HFF-Myc (cell line): ENCODE measurements at regions not wholly inside any gene's neighbourhood (a gene's known extent, or its start where the extent isn't known, plus 50 kb on each side); places are given as distances from the start of the nearest gene placed in this dataset.

Experiments
- DNase-seq: peaks from one replicate; pipeline ENCODE4 v3.0.0-alpha.2; 2011; ENCODE audit warnings: low read depth; ENCODE audit errors: extremely low read depth
- H3K4me3 ChIP-seq: replicated peaks from 2 replicates; pipeline ENCODE4 v1.5.1; 2011; ENCODE audit warnings: low read depth, mild to moderate bottlenecking, control low read depth, low read length
- TF ChIP-seq, protein P1 (sequence below): IDR thresholded peaks from 2 replicates; pipeline ENCODE4 v1.5.1; 2012; ENCODE audit warnings: mild to moderate bottlenecking, low read depth, low read length, control low read depth; ENCODE audit errors: missing control alignments

DNA sequence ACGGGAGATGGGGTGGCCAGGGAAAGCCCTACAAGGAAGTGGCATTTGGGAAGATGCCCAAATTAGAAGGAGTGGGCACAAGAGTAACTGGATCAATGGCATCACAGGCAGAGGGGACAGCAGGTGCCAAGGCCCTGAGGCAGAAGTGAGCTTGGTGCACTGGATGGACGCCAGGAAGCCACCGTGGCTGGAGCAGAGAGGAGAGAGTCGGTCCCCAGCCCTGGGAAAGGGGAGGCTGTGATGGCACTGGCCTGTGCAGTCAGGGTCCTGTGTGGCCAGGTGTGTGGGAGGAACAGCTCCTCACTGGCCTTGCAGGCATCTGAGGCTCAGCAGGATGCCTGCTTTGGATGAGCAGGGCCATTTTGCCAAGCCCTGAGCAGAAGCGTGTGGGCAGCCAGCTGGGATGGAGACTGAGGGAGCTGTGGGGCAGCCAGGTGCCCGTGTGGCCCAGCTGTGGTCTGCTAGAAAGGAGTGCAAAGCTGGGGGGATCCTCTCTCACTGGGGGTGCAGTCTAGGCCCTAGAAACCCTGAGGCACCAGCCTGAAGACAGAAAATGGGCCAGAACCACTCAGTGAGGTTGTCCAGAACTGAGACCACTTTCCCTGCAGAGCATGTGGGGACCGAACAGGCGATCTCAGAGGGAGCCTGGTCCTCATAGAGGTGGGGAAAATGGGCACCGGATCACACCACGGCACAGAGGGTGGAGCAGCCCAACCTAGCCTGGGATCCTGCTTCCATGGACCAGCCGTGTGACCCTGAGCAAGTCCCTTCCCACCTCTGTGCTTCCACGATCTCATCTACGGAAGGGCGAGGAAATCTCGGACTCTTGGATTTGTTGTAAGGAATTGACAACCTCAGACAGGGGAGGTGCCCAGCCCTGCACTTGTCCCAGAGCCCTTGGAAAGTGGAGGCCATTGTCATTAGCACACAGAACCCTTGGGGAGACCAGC lies 78.6 kb upstream of the RTL6 start:
- H3K4me3 ChIP-seq, result no peak overlapping the region
- no peak for DNase-seq
- TF ChIP-seq, protein P1, sequence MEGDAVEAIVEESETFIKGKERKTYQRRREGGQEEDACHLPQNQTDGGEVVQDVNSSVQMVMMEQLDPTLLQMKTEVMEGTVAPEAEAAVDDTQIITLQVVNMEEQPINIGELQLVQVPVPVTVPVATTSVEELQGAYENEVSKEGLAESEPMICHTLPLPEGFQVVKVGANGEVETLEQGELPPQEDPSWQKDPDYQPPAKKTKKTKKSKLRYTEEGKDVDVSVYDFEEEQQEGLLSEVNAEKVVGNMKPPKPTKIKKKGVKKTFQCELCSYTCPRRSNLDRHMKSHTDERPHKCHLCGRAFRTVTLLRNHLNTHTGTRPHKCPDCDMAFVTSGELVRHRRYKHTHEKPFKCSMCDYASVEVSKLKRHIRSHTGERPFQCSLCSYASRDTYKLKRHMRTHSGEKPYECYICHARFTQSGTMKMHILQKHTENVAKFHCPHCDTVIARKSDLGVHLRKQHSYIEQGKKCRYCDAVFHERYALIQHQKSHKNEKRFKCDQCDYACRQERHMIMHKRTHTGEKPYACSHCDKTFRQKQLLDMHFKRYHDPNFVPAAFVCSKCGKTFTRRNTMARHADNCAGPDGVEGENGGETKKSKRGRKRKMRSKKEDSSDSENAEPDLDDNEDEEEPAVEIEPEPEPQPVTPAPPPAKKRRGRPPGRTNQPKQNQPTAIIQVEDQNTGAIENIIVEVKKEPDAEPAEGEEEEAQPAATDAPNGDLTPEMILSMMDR, result no peak

GRCh38 chr22:44575381-44576268 lies 77.6 kb upstream of the RTL6 start:
- DNase-seq, result no peak
- TF ChIP-seq, protein P1, result no peak
- no peak overlapping the region for H3K4me3 ChIP-seq

GRCh38 chr22:44574640-44575380 lies 76.8 kb upstream of the RTL6 start:
- H3K4me3 ChIP-seq, result no peak overlapping the region
- TF ChIP-seq, protein P1, result no peak
- no peak for DNase-seq

- H3K4me3 ChIP-seq, result no peak overlapping the region
- TF ChIP-seq, protein P1, result no peak
- no peak for DNase-seq
Observed at GRCh38 chr22:44574057-44574639, 76.1 kb upstream of the RTL6 start.

GRCh38 chr22:44573451-44573850 lies 75.4 kb upstream of the RTL6 start:
- no peak overlapping the region for H3K4me3 ChIP-seq
- no peak for DNase-seq
- TF ChIP-seq, protein P1, result no peak

DNA sequence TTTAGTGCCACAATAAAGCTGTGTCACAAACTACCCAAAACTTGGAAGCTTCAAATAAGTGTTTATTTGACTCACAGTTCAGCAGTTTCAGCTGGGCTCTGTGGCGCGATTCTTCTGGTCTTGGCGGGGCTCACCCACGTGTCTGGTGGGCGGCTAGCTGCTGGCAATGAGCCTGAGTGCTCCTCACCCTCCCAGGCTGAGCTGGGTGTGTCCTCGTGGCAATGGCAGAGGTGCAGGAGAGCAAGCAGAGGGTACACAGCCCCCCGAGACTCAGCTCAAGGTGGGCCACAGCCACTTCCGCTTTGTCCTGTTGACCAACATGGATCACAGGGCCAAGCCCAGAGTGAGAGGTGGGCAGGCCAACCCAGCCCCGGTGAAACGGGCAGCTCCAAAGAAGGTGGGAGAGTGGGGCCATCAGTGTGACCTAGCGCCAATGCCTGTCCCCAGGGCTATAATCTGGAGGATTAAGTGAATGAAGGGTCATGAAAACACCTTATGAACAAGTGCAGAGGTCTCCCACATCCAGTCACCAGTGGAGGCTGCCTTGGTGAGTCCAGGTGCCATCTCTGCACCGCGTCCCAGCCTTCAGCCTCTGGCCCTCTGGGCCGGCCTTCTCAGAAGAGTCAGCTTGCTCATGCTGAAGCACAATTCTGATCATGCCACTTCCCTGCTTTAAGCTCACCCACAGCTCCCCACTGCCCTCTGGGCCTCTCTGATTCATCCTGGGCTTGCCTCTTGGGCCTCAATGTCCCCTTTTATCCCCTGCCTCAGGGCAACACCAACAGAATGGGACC lies 74.6 kb upstream of the RTL6 start:
- H3K4me3 ChIP-seq, result no peak overlapping the region
- no peak for DNase-seq
- TF ChIP-seq, protein P1, result no peak
